NCI-H1436 treated with DMSO at 0.1 percent for 48 hours (cell line): ENCODE measurements at regions not wholly inside any gene's neighbourhood (a gene's known extent, or its start where the extent isn't known, plus 50 kb on each side); places are given as distances from the start of the nearest gene placed in this dataset.

Experiments used
- DNase-seq: peaks from one replicate; lab custom pipeline; 2025; lab: John Stamatoyannopoulos, UW

DNA sequence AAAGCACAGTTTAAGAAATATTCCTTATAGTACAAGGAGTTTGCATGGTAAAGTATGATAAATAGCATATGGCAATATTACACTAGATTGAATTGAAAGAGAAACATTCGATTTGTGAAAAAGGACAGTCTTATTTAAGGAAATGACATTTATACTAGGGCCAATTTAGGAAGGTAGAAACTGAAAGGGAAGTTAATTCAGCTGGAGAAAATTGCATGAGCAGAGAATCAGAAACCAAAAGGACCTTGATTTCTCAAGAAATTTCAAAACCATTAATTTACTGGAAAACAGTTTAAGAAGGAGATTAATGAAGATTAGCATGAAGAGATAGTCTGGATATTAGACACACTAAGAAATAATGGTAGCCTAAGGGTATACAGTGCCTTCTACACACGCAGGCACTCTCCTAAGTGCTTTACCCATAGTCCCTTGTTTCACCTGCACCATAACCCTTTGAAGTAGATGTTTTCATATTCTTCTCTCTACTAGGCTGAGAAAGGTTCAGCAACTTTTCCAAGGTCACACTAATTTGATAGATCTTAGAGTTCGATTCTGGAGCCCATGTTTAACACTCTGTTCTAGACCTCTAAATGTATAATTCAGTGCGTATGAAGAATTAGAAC, 259.1 kb upstream of the SLIT2 start:
- DNase-seq: no peak

DNA sequence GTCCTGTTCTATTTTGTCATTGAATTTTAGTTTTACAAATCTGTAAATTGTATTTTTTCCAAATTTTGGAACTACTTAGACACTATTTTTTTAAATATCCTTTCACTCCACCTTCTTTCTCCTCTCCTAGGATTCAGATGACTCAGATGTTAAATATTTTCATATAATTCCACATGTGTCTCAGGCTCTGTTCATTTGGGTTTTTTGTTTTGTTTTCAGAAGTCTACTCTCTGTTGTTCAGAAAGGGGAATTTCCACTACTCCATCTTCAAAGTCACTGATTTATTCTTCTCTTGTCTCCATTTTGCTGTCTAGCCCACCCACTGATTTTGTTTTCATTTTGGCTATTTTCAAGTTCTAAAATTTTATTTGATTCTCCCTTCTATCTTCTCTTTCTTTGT, 264.0 kb upstream of the SLIT2 start:
- no peak for DNase-seq

- DNase-seq: no peak
These were observed 268.6 kb upstream of the SLIT2 start for GRCh38 chr4:19983072-19983471.

- DNase-seq: no peak
These were observed 269.1 kb upstream of the SLIT2 start for GRCh38 chr4:19982556-19982955.

- DNase-seq: no peak
These were observed 279.9 kb upstream of the SLIT2 start for GRCh38 chr4:19971829-19972228.

DNA sequence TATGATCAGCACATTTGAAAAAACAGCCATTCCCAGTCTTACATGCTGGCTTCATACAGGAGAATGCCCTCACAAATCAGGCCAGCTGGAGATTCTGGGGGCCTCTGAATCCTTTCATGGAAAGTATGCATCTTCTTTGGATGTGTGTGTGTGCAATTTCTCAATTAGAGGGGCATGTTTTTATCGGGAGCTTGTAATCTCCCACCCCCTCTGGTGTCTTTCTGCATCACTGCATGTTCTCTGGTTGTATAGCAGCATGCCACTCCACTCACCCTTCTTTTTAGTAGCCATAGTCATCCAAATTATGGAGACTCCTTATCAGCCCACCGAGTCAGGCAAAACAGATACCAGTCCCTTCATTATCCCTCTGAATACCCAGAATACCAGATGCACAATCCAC, 282.2 kb upstream of the SLIT2 start:
- no peak for DNase-seq

- DNase-seq: no peak
These were observed 290.6 kb upstream of the SLIT2 start for GRCh38 chr4:19961091-19961490.

GRCh38 chr4:19958848-19959247, 292.9 kb upstream of the SLIT2 start:
- DNase-seq: no peak

GRCh38 chr4:19947349-19947748, 304.4 kb upstream of the SLIT2 start:
- no peak for DNase-seq

DNA sequence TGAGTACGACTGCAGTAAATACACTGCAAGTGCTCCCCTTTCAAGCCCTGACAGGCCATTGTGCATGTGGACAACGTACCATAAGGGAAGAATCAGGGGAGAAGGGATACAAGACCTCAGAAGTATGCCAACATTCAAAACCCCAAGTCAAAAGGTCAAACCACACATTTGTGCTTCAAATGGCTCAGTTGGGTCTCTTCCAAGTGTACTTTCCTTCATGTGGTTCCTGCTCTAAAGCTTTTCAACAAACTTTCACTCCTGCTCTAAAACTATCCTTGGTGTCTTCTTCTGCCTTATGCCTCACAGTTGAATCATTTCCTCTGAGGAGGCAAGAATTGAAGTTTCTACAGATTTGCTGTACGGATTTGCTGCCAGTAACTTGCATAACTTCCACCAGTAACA, 305.7 kb upstream of the SLIT2 start:
- no peak for DNase-seq

- DNase-seq: no peak
These were observed 306.2 kb upstream of the SLIT2 start for GRCh38 chr4:19945501-19945900.

- DNase-seq: no peak
These were observed 306.9 kb upstream of the SLIT2 start for GRCh38 chr4:19944806-19945205.

GRCh38 chr4:19944251-19944650, 307.5 kb upstream of the SLIT2 start:
- DNase-seq: no peak

DNA sequence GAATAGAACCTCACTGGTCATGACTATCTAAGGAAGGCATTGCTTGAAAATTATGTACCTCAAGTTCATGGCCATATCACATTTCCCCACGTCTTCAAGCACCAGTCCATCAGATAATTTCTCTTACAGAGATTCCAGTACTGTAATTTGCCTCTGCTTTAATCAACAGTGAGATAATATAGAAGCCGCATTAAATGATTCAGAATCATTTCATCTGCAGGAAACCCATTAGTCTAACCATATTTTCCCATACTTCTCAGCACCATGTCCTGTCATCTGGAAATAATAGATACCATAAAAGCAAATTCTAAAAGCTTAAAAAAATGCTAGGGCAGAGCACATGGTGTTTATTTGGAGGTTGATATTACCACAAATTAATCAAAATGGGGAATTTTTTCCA, 310.3 kb upstream of the SLIT2 start:
- DNase-seq: no peak

- DNase-seq: no peak
These were observed 310.8 kb upstream of the SLIT2 start for GRCh38 chr4:19940861-19941260.

DNA sequence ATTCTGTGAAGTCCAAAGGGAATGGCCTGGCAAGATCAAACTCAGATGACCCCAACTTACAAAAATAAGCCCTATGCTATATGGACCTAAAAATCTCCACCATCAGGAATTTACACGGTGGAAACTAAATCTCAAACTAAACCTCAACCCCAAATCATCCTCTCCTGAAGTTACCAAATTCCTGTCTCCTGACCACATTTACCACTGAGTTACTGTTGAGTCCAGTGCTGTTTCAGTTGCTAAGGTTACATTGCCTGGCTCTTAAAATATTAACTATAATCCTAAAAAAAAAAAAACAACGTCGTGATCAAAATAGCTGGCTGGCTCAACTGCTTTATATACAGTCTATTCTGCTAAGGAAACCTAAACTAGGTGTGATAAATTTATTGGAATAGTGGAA, 315.2 kb upstream of the SLIT2 start:
- DNase-seq: no peak

DNA sequence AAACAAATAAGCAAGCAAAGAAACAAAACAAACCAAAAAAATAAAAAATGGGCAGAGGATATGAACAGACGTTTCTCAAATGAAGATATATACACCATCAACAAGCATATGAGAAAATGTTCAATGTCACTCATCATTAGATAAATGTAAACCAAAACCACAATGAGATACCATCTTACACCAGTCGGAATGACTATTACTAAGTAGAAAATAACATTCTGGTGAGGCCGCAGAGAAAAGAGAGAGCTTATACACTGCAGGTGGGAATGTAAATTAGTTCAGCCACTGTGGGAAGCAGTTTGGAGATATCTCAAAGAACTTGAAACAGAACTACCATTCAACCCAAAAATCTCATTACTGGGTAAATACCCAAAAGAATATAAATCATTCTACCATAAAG, 321.0 kb upstream of the SLIT2 start:
- no peak for DNase-seq

GRCh38 chr4:19927381-19927780, 324.3 kb upstream of the SLIT2 start:
- no peak for DNase-seq

DNA sequence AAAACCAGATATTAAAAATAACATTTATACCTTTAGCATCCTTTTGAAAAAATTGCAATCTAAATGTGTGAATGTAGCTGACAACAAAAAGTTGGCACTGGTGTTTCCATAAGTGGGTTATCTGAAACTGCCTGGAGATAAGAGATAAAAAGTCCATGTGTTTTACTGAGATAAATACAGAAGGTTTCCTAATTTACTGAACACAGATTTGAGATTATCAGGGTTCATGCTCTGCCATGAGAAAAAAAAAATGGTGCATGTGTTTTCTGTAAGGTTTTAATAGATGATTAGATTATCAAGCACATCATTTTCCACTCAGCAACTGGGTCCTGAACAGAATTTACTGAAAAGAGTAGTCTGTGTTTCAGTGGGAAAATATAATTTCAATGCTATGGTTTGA, 326.2 kb upstream of the SLIT2 start:
- DNase-seq: no peak

- DNase-seq: no peak
These were observed 326.9 kb upstream of the SLIT2 start for GRCh38 chr4:19924761-19925160.

DNA sequence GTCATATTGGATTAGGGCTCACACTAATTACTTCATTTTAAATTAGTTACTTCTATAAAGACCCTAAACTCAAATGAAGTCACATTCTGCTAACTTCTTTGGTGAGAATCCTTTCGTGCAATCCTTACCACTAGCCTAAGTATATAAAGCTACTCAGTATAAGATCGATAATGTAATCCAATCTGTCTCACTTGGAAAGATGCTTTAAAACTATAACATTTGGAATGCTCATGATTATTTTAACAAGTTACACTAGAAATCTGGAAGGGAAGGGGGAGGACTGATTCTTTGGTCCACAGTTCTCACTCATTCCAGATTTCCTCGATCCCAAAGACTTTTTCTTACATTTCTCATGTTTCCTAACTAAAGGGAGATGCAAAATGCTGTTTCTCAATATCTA, 336.4 kb upstream of the SLIT2 start:
- DNase-seq: no peak

DNA sequence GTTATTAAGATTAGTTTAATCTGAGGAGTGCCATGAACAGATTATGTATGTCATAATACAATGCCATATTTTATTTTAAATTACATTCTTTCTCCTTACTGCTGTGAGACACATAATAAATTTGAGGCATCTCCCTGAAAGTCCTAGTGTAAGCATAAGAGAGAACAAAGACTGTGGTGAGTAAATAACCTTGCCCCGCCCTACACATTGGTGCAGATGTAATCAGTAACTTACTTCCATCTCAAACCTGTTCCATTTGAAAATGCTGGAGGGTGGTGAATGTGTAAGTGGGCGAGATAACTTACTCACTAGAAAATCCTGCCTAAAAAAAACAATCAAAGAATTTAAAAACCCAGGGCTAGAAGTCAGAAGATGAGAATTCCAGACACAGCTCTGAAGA, 338.1 kb upstream of the SLIT2 start:
- DNase-seq: no peak

GRCh38 chr4:19910861-19911525, 340.7 kb upstream of the SLIT2 start:
- DNase-seq: no peak

GRCh38 chr4:19905024-19905423, 346.7 kb upstream of the SLIT2 start:
- no peak for DNase-seq
